Tibial artery (tissue), 4 donors: ENCODE measurements at regions not wholly inside any gene's neighbourhood (a gene's known extent, or its start where the extent isn't known, plus 50 kb on each side); places are given as distances from the start of the nearest gene placed in this dataset.

Source experiments
- DNase-seq, 2 donors: peaks; one replicate each; pipeline ENCODE4 v3.0.0-alpha.2; 2019
- H3K27ac ChIP-seq, 2 donors: fragments of 200-600 bp; sonication (generic) in 1 of 2; 1 replicate in 1 of 2; 2 replicates in 1 of 2; pipeline ENCODE4 v1.5.1; 2018 to 2019; ENCODE audit warnings: mild to moderate bottlenecking in 1 of 2
- H3K27me3 ChIP-seq, 2 donors: fragments of 200-600 bp; sonication (generic) in 1 of 2; one replicate each; pipeline versions ENCODE4 v1.5.1 to v1.6.0; 2016 to 2019
- H3K36me3 ChIP-seq, 3 donors: fragments of 200-600 bp; sonication (generic) in 2 of 3; one replicate each; pipeline ENCODE4 v1.5.1; 2016 to 2019; ENCODE audit warnings: mild to moderate bottlenecking in 2 of 3
- H3K4me1 ChIP-seq, 4 donors: fragments of 200-600 bp; sonication (generic) in 2 of 4; 1 replicate in 3 of 4; 2 replicates in 1 of 4; pipeline ENCODE4 v1.5.1; 2016 to 2019
- H3K4me3 ChIP-seq, 2 donors: fragments of 200-600 bp; sonication (generic) in 1 of 2; 1 replicate in 1 of 2; 2 replicates in 1 of 2; pipeline ENCODE4 v1.5.1; 2018 to 2019; ENCODE audit warnings: mild to moderate bottlenecking in 2 of 2
- H3K9me3 ChIP-seq, 3 donors: fragments of 200-600 bp; sonication (generic) in 1 of 3; one replicate each; pipeline ENCODE4 v1.5.1; 2016 to 2019
- CTCF ChIP-seq, 2 experiments: fragments of 200-600 bp in 1 of 2; fragments of 450-650 bp in 1 of 2; IDR thresholded peaks; one replicate each; pipeline ENCODE4 v1.5.1; 2017 to 2019; ENCODE audit warnings: antibody characterized with exemption in 2 of 2, mild to moderate bottlenecking in 1 of 2, moderate library complexity in 1 of 2
- intact Hi-C: fragments of 100-400 bp; cut with DNase I; formaldehyde crosslinking; loops from one replicate; pipeline ENCODE4 v1.15.0; 2023; ENCODE audit warnings: low total_unique reads

- Histone ChIP-seq H3K4me1 (peaks cover 0 to 12% (median 7%) of the 10 kb centered on the region in 4 donors), H3K27me3 (no peaks in the 10 kb centered on the region), H3K36me3 (no peaks in the 10 kb centered on the region), H3K9me3 (no peaks in the 10 kb centered on the region), H3K4me3 (no peak overlapping the region), H3K27ac (no peak overlapping the region)
- TF ChIP-seq CTCF (IDR thresholded peaks at IDR 0.05): no peak
- DNase-seq: no peak
- intact Hi-C loops: no loop called here
Measured at GRCh38 chr10:78260680-78261079, 227.0 kb downstream of the RPS24 start.

GRCh38 chr10:78261291-78261690, 227.6 kb downstream of the RPS24 start:
- Histone ChIP-seq H3K4me1 (peaks cover 0 to 5% (median 3%) of the 10 kb centered on the region in 4 donors), H3K36me3 (no peaks in the 10 kb centered on the region), H3K4me3 (no peak overlapping the region), H3K9me3 (no peaks in the 10 kb centered on the region), H3K27me3 (no peaks in the 10 kb centered on the region), H3K27ac (no peak overlapping the region)
- TF ChIP-seq CTCF (IDR thresholded peaks at IDR 0.05): no peak
- intact Hi-C loops: no loop called here
- DNase-seq: no peak

GRCh38 chr10:78262860-78263259, 229.2 kb downstream of the RPS24 start:
- Histone ChIP-seq H3K9me3 (no peaks in the 10 kb centered on the region), H3K4me1 (no peaks in the 10 kb centered on the region), H3K27me3 (no peaks in the 10 kb centered on the region), H3K4me3 (no peak overlapping the region), H3K27ac (no peak overlapping the region), H3K36me3 (no peaks in the 10 kb centered on the region)
- intact Hi-C loops: no loop called here
- DNase-seq: no peak
- TF ChIP-seq CTCF (IDR thresholded peaks at IDR 0.05): no peak

- no peak for TF ChIP-seq CTCF (IDR thresholded peaks at IDR 0.05)
- intact Hi-C loops: no loop called here
- Histone ChIP-seq H3K27me3 (no peaks in the 10 kb centered on the region), H3K9me3 (no peaks in the 10 kb centered on the region), H3K36me3 (no peaks in the 10 kb centered on the region), H3K27ac (no peak overlapping the region), H3K4me1 (no peaks in the 10 kb centered on the region), H3K4me3 (no peak overlapping the region)
- no peak for DNase-seq
Measured at GRCh38 chr10:78263521-78263988, 229.9 kb downstream of the RPS24 start.

GRCh38 chr10:78264361-78264760, 230.7 kb downstream of the RPS24 start:
- Histone ChIP-seq H3K36me3 (no peaks in the 10 kb centered on the region), H3K27me3 (no peaks in the 10 kb centered on the region), H3K4me3 (no peak overlapping the region), H3K27ac (no peak overlapping the region), H3K9me3 (no peaks in the 10 kb centered on the region), H3K4me1 (no peaks in the 10 kb centered on the region)
- TF ChIP-seq CTCF (IDR thresholded peaks at IDR 0.05): no peak
- intact Hi-C loops: no loop called here
- no peak for DNase-seq
